Muscle layer of colon (tissue), 2 donors: ENCODE measurements at regions not wholly inside any gene's neighbourhood (a gene's known extent, or its start where the extent isn't known, plus 50 kb on each side); places are given as distances from the start of the nearest gene placed in this dataset.
"Not testable (repeated sequence)": the region's sequence is repeated elsewhere in the genome, so short reads cannot be mapped to it uniquely, and the experiment has no call there.

Experiments
- H3K27ac ChIP-seq: one replicate; pipeline ENCODE4 v1.7.0; 2013; ENCODE audit warnings: low read depth, mild to moderate bottlenecking, low read length, moderate library complexity
- H3K27me3 ChIP-seq, 2 donors: one replicate each; pipeline ENCODE4 v1.7.0; 2013; ENCODE audit warnings: low read length in 2 of 2, mild to moderate bottlenecking in 2 of 2; ENCODE audit not compliant: insufficient read depth in 2 of 2, control insufficient read depth in 1 of 2
- H3K36me3 ChIP-seq: one replicate; pipeline ENCODE4 v1.7.0; 2013; ENCODE audit warnings: mild to moderate bottlenecking, low read length; ENCODE audit not compliant: insufficient read depth
- H3K4me1 ChIP-seq: one replicate; pipeline ENCODE4 v1.7.0; 2013; ENCODE audit warnings: mild to moderate bottlenecking, low read length; ENCODE audit not compliant: insufficient read depth
- H3K4me3 ChIP-seq, 2 donors: one replicate each; pipeline ENCODE4 v1.7.0; 2013; ENCODE audit warnings: low read length in 2 of 2, low read depth in 1 of 2, mild to moderate bottlenecking in 1 of 2, moderate library complexity in 1 of 2
- H3K9ac ChIP-seq: one replicate; pipeline ENCODE4 v1.7.0; 2013; ENCODE audit warnings: low read length
- H3K9me3 ChIP-seq: one replicate; pipeline ENCODE4 v1.7.0; 2013; ENCODE audit warnings: mild to moderate bottlenecking, low read length
- donor health status: abdominal sarcoma.
- donor health status: Adenocarcinoma of cecum.

GRCh38 chr1:58248791-58249190 is 297.7 kb downstream of the OMA1 start:
- no peak overlapping the region for H3K9ac ChIP-seq
- H3K9me3 ChIP-seq = no peaks in the 10 kb centered on the region
- no peaks in the 10 kb centered on the region for H3K36me3 ChIP-seq
- no peak overlapping the region for H3K4me3 ChIP-seq
- H3K27ac ChIP-seq = no peak overlapping the region
- H3K4me1 ChIP-seq = peaks cover 10% of the 10 kb centered on the region
- peaks cover 21 to 32% of the 10 kb centered on the region in 2 donors for H3K27me3 ChIP-seq

- Histone ChIP-seq H3K9ac (no peak overlapping the region), H3K4me1 (peaks cover 10% of the 10 kb centered on the region), H3K9me3 (no peaks in the 10 kb centered on the region), H3K27ac (no peak overlapping the region), H3K4me3 (no peak overlapping the region), H3K27me3 (peaks cover 21 to 32% of the 10 kb centered on the region in 2 donors), H3K36me3 (no peaks in the 10 kb centered on the region)
Observed at GRCh38 chr1:58248072-58248471, 298.5 kb downstream of the OMA1 start.

- Histone ChIP-seq H3K36me3 (no peaks in the 10 kb centered on the region), H3K9me3 (no peaks in the 10 kb centered on the region), H3K9ac (no peak overlapping the region), H3K4me3 (no peak overlapping the region), H3K27me3 (peaks cover 21 to 32% of the 10 kb centered on the region in 2 donors), H3K4me1 (peaks cover 10% of the 10 kb centered on the region), H3K27ac (no peak overlapping the region)
Observed at GRCh38 chr1:58246549-58246948, 300.0 kb downstream of the OMA1 start.

- Histone ChIP-seq H3K9me3 (no peaks in the 10 kb centered on the region), H3K4me1 (peaks cover 10% of the 10 kb centered on the region), H3K36me3 (no peaks in the 10 kb centered on the region), H3K27me3 (peaks cover 21 to 26% of the 10 kb centered on the region in 2 donors), H3K9ac (no peak overlapping the region), H3K4me3 (no peak overlapping the region), H3K27ac (no peak overlapping the region)
Observed at GRCh38 chr1:58244872-58245271, 301.7 kb downstream of the OMA1 start.

- H3K36me3 ChIP-seq = no peaks in the 10 kb centered on the region
- H3K27ac ChIP-seq = no peak overlapping the region
- H3K9ac ChIP-seq = no peak overlapping the region
- H3K27me3 ChIP-seq = no peaks in the 10 kb centered on the region
- no peak overlapping the region for H3K4me3 ChIP-seq
- no peaks in the 10 kb centered on the region for H3K9me3 ChIP-seq
- no peaks in the 10 kb centered on the region for H3K4me1 ChIP-seq
Observed at GRCh38 chr1:58238846-58239245, 307.7 kb downstream of the OMA1 start.

GRCh38 chr1:58233729-58234128 is 312.8 kb downstream of the OMA1 start:
- H3K27me3 ChIP-seq = no peaks in the 10 kb centered on the region

GRCh38 chr1:58231204-58231603 is 315.3 kb downstream of the OMA1 start:
- no peaks in the 10 kb centered on the region for H3K4me1 ChIP-seq
- H3K27me3 ChIP-seq = no peaks in the 10 kb centered on the region
- no peak overlapping the region for H3K27ac ChIP-seq
- no peak overlapping the region for H3K9ac ChIP-seq
- H3K36me3 ChIP-seq = no peaks in the 10 kb centered on the region
- H3K4me3 ChIP-seq = no peak overlapping the region
- no peaks in the 10 kb centered on the region for H3K9me3 ChIP-seq

More at GRCh38 chr1:58233729-58234128, 312.8 kb downstream of the OMA1 start:
- Histone ChIP-seq H3K9me3 (no peaks in the 10 kb centered on the region), H3K4me3 (no peak overlapping the region), H3K27ac (no peak overlapping the region), H3K36me3 (no peaks in the 10 kb centered on the region), H3K9ac (no peak overlapping the region), H3K4me1 (no peaks in the 10 kb centered on the region)

- no peaks in the 10 kb centered on the region for H3K36me3 ChIP-seq
- no peak overlapping the region for H3K4me3 ChIP-seq
- H3K4me1 ChIP-seq = no peaks in the 10 kb centered on the region
- H3K9me3 ChIP-seq = no peaks in the 10 kb centered on the region
- H3K27me3 ChIP-seq = no peaks in the 10 kb centered on the region
- H3K27ac ChIP-seq = no peak overlapping the region
- H3K9ac ChIP-seq = no peak overlapping the region
Observed at GRCh38 chr1:58227604-58228003, 318.9 kb downstream of the OMA1 start.

GRCh38 chr1:58223522-58223921 is 323.0 kb downstream of the OMA1 start:
- H3K27ac ChIP-seq = no peak overlapping the region
- no peaks in the 10 kb centered on the region for H3K9me3 ChIP-seq
- no peak overlapping the region for H3K4me3 ChIP-seq
- H3K4me1 ChIP-seq = no peaks in the 10 kb centered on the region
- no peaks in the 10 kb centered on the region for H3K27me3 ChIP-seq
- H3K9ac ChIP-seq = no peak overlapping the region
- H3K36me3 ChIP-seq = no peaks in the 10 kb centered on the region

GRCh38 chr1:58220836-58221472 is 325.6 kb downstream of the OMA1 start:
- H3K4me1 ChIP-seq = no peaks in the 10 kb centered on the region
- H3K27me3 ChIP-seq = no peaks in the 10 kb centered on the region
- H3K27ac ChIP-seq = no peak overlapping the region
- no peak overlapping the region for H3K9ac ChIP-seq
- H3K9me3 ChIP-seq = no peaks in the 10 kb centered on the region
- H3K36me3 ChIP-seq = no peaks in the 10 kb centered on the region
- no peak overlapping the region for H3K4me3 ChIP-seq

- H3K9ac ChIP-seq = not testable (repeated sequence)
Observed at GRCh38 chr1:58216169-58216568, 330.4 kb downstream of the OMA1 start.

GRCh38 chr1:58214674-58215073 is 331.9 kb downstream of the OMA1 start:
- Histone ChIP-seq H3K27me3 (no peaks in the 10 kb centered on the region), H3K4me3 (no peak overlapping the region), H3K27ac (no peak overlapping the region), H3K9me3 (no peaks in the 10 kb centered on the region), H3K9ac (no peak overlapping the region), H3K4me1 (no peaks in the 10 kb centered on the region), H3K36me3 (no peaks in the 10 kb centered on the region)

More at GRCh38 chr1:58216169-58216568, 330.4 kb downstream of the OMA1 start:
- H3K9me3 ChIP-seq, H3K27ac ChIP-seq, H3K4me1 ChIP-seq, H3K27me3 ChIP-seq, H3K4me3 ChIP-seq, H3K36me3 ChIP-seq: not testable (repeated sequence)
